Gastroesophageal sphincter (tissue), 3 donors: ENCODE measurements at regions not wholly inside any gene's neighbourhood (a gene's known extent, or its start where the extent isn't known, plus 50 kb on each side); places are given as distances from the start of the nearest gene placed in this dataset.

Source experiments
- EP300 ChIP-seq: sonication (generic); formaldehyde crosslinking; IDR thresholded peaks from one replicate; pipeline ENCODE4 v1.6.1; 2017; ENCODE audit warnings: antibody characterized with exemption, mild to moderate bottlenecking
- POLR2A ChIP-seq, 2 donors: fragments of 450-650 bp; IDR thresholded peaks; one replicate each; pipeline ENCODE4 v1.6.1; 2017; ENCODE audit warnings: antibody characterized with exemption in 2 of 2, mild to moderate bottlenecking in 2 of 2, moderate library complexity in 1 of 2
- TF ChIP-seq, protein P1 (sequence below), 4 experiments: fragments of 200-600 bp in 2 of 4; fragments of 450-650 bp in 2 of 4; sonication (generic) in 1 of 4; IDR thresholded peaks; one replicate each; pipeline ENCODE4 v1.5.1; 2017 to 2019; ENCODE audit warnings: antibody characterized with exemption in 4 of 4, mild to moderate bottlenecking in 2 of 4, moderate library complexity in 2 of 4

DNA sequence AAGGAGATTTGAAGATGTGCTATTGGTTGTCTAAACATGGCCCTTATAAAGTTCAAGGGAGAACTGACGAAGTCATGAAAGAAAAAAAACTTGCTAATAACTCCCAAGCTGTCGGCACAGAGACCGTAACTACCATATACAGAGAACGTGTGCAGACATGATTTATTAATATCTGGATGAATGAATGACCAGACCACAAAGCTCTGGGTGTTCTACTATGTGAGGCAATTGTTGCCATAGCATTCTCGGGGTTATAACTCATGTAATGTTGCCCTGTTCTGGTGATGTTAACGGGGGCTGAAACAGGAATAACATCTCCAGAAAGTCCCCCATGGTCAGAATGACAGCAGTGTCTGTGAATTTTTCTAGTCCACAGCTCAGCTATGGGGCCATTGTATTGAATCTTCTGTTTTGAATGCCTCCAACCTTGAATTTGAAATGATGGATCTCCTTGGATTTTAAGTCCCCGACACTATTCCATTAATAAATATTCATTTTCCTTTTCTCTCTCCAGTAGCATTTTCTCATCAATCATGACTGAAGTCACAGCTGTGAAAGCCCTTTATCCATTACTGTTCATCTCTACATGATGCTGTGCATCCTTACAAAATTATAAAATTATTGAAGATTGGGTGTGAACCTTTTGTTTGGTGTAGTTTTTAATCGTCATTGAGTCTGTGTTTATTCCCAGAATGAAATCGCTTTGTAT, 483.4 kb upstream of the KLHL29 start:
- TF ChIP-seq, protein P1, sequence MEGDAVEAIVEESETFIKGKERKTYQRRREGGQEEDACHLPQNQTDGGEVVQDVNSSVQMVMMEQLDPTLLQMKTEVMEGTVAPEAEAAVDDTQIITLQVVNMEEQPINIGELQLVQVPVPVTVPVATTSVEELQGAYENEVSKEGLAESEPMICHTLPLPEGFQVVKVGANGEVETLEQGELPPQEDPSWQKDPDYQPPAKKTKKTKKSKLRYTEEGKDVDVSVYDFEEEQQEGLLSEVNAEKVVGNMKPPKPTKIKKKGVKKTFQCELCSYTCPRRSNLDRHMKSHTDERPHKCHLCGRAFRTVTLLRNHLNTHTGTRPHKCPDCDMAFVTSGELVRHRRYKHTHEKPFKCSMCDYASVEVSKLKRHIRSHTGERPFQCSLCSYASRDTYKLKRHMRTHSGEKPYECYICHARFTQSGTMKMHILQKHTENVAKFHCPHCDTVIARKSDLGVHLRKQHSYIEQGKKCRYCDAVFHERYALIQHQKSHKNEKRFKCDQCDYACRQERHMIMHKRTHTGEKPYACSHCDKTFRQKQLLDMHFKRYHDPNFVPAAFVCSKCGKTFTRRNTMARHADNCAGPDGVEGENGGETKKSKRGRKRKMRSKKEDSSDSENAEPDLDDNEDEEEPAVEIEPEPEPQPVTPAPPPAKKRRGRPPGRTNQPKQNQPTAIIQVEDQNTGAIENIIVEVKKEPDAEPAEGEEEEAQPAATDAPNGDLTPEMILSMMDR (IDR thresholded peaks at IDR 0.05) = no peak
- TF ChIP-seq POLR2A (IDR thresholded peaks at IDR 0.05) (no peak), EP300 (no peak)
